IgD-negative memory B cell (primary cell): ENCODE measurements at regions not wholly inside any gene's neighbourhood (a gene's known extent, or its start where the extent isn't known, plus 50 kb on each side); places are given as distances from the start of the nearest gene placed in this dataset.
A peak's percentile ranks its signal among the peaks of the same experiment; 100 is the strongest.
"Not testable (repeated sequence)": the region's sequence is repeated elsewhere in the genome, so short reads cannot be mapped to it uniquely, and the experiment has no call there.

Source experiments
- H3K27ac Mint-ChIP-seq, 3 donors: one replicate each; pipeline ENCODE4 v1.8.0; 2020 to 2022; ENCODE audit warnings: mild to moderate bottlenecking in 3 of 3, mixed read lengths in 3 of 3, moderate library complexity in 1 of 3
- H3K27me3 Mint-ChIP-seq: one replicate; pipeline ENCODE4 v1.8.0; 2021; ENCODE audit warnings: mixed read lengths
- H3K36me3 Mint-ChIP-seq: one replicate; pipeline ENCODE4 v1.8.0; 2020; ENCODE audit warnings: mild to moderate bottlenecking, mixed read lengths
- H3K4me1 Mint-ChIP-seq, 3 donors: one replicate each; pipeline ENCODE4 v1.8.0; 2020 to 2022; ENCODE audit warnings: mixed read lengths in 3 of 3, mild to moderate bottlenecking in 1 of 3
- H3K4me3 Mint-ChIP-seq, 4 donors: one replicate each; pipeline ENCODE4 v1.8.0; 2020 to 2022; ENCODE audit warnings: mild to moderate bottlenecking in 4 of 4, mixed read lengths in 4 of 4, moderate library complexity in 3 of 4
- H3K9me3 Mint-ChIP-seq, 3 donors: one replicate each; pipeline ENCODE4 v1.8.0; 2020 to 2021; ENCODE audit warnings: mixed read lengths in 3 of 3, mild to moderate bottlenecking in 1 of 3

GRCh38 chr4:101695176-101695575 is 95.4 kb upstream of the BANK1 start:
- peak overlapping the region in 3 of 4 donors; percentile 54 to 88 (median 86) for H3K4me3 Mint-ChIP-seq
- peaks cover 2% of the 10 kb centered on the region for H3K27me3 Mint-ChIP-seq
- H3K4me1 Mint-ChIP-seq: peaks cover 47 to 71% (median 52%) of the 10 kb centered on the region in 3 donors
- no peaks in the 10 kb centered on the region for H3K36me3 Mint-ChIP-seq
- H3K27ac Mint-ChIP-seq: peak overlapping the region in 1 of 3 donors; percentile 87
- peaks cover 0 to 3% (median 0%) of the 10 kb centered on the region in 3 donors for H3K9me3 Mint-ChIP-seq

GRCh38 chr4:101694403-101694802 is 96.1 kb upstream of the BANK1 start:
- Mint-ChIP-seq H3K4me3 (peak overlapping the region; percentile 54 to 88 (median 74)), H3K4me1 (peaks cover 48 to 71% (median 50%) of the 10 kb centered on the region in 3 donors), H3K27ac (peak overlapping the region; percentile 33 to 87 (median 59))
- H3K36me3 Mint-ChIP-seq, H3K9me3 Mint-ChIP-seq, H3K27me3 Mint-ChIP-seq: not testable (repeated sequence)

GRCh38 chr4:101693842-101694398 is 96.6 kb upstream of the BANK1 start:
- no peaks in the 10 kb centered on the region for H3K27me3 Mint-ChIP-seq
- peaks cover 0 to 3% (median 0%) of the 10 kb centered on the region in 3 donors for H3K9me3 Mint-ChIP-seq
- peaks cover 46 to 68% (median 49%) of the 10 kb centered on the region in 3 donors for H3K4me1 Mint-ChIP-seq
- H3K4me3 Mint-ChIP-seq: peak overlapping the region; percentile 54 to 88 (median 70)
- no peaks in the 10 kb centered on the region for H3K36me3 Mint-ChIP-seq
- peak overlapping the region; percentile 33 to 87 (median 59) for H3K27ac Mint-ChIP-seq

GRCh38 chr4:101689220-101689619 is 101.3 kb upstream of the BANK1 start:
- H3K27me3 Mint-ChIP-seq: no peaks in the 10 kb centered on the region
- peaks cover 3% of the 10 kb centered on the region for H3K36me3 Mint-ChIP-seq
- H3K27ac Mint-ChIP-seq: no peak overlapping the region

GRCh38 chr4:101685126-101685525 is 105.4 kb upstream of the BANK1 start:
- H3K27me3 Mint-ChIP-seq: no peaks in the 10 kb centered on the region
- H3K36me3 Mint-ChIP-seq: peaks cover 3% of the 10 kb centered on the region
- no peaks in the 10 kb centered on the region for H3K9me3 Mint-ChIP-seq
- no peak overlapping the region for H3K4me3 Mint-ChIP-seq
- no peak overlapping the region for H3K27ac Mint-ChIP-seq
- H3K4me1 Mint-ChIP-seq: peaks cover 3 to 10% (median 9%) of the 10 kb centered on the region in 3 donors

More at GRCh38 chr4:101689220-101689619, 101.3 kb upstream of the BANK1 start:
- Mint-ChIP-seq H3K4me1 (peaks cover 20 to 38% (median 22%) of the 10 kb centered on the region in 3 donors), H3K4me3 (peak overlapping the region in 1 of 4 donors; percentile 18), H3K9me3 (peaks cover 0 to 3% (median 0%) of the 10 kb centered on the region in 3 donors)

GRCh38 chr4:101682946-101683345 is 107.6 kb upstream of the BANK1 start:
- Mint-ChIP-seq H3K36me3 (peaks cover 3% of the 10 kb centered on the region), H3K4me1 (peaks cover 0 to 9% (median 6%) of the 10 kb centered on the region in 3 donors), H3K27ac (no peak overlapping the region), H3K27me3 (no peaks in the 10 kb centered on the region), H3K4me3 (no peak overlapping the region), H3K9me3 (no peaks in the 10 kb centered on the region)

- peaks cover 0 to 5% (median 3%) of the 10 kb centered on the region in 3 donors for H3K4me1 Mint-ChIP-seq
- no peak overlapping the region for H3K27ac Mint-ChIP-seq
- H3K27me3 Mint-ChIP-seq: no peaks in the 10 kb centered on the region
- H3K9me3 Mint-ChIP-seq: peaks cover 2 to 4% (median 2%) of the 10 kb centered on the region in 3 donors
- H3K36me3 Mint-ChIP-seq: peaks cover 5% of the 10 kb centered on the region
- no peak overlapping the region for H3K4me3 Mint-ChIP-seq
These were observed 112.3 kb upstream of the BANK1 start for GRCh38 chr4:101678180-101678579.

- Mint-ChIP-seq H3K4me1 (peaks cover 0 to 5% (median 5%) of the 10 kb centered on the region in 3 donors), H3K4me3 (no peak overlapping the region), H3K27me3 (no peaks in the 10 kb centered on the region), H3K9me3 (peaks cover 0 to 5% (median 0%) of the 10 kb centered on the region in 3 donors), H3K27ac (no peak overlapping the region), H3K36me3 (peaks cover 5% of the 10 kb centered on the region)
These were observed 119.6 kb upstream of the BANK1 start for GRCh38 chr4:101670897-101671296.

GRCh38 chr4:101670370-101670769 is 120.2 kb upstream of the BANK1 start:
- Mint-ChIP-seq H3K9me3 (peaks cover 0 to 5% (median 0%) of the 10 kb centered on the region in 3 donors), H3K27ac (no peak overlapping the region), H3K36me3 (peaks cover 5% of the 10 kb centered on the region), H3K4me3 (no peak overlapping the region), H3K27me3 (no peaks in the 10 kb centered on the region), H3K4me1 (peaks cover 0 to 5% (median 5%) of the 10 kb centered on the region in 3 donors)

GRCh38 chr4:101669832-101670188 is 120.7 kb upstream of the BANK1 start:
- peaks cover 0 to 5% (median 5%) of the 10 kb centered on the region in 3 donors for H3K4me1 Mint-ChIP-seq
- H3K27ac Mint-ChIP-seq: no peak overlapping the region
- H3K27me3 Mint-ChIP-seq: no peaks in the 10 kb centered on the region
- H3K9me3 Mint-ChIP-seq: peaks cover 0 to 5% (median 0%) of the 10 kb centered on the region in 3 donors
- no peak overlapping the region for H3K4me3 Mint-ChIP-seq
- H3K36me3 Mint-ChIP-seq: peaks cover 5% of the 10 kb centered on the region

GRCh38 chr4:101669138-101669831 is 121.2 kb upstream of the BANK1 start:
- Mint-ChIP-seq H3K36me3 (peaks cover 5% of the 10 kb centered on the region), H3K4me1 (peaks cover 0 to 5% (median 5%) of the 10 kb centered on the region in 3 donors), H3K27me3 (no peaks in the 10 kb centered on the region), H3K9me3 (peaks cover 0 to 5% (median 1%) of the 10 kb centered on the region in 3 donors), H3K27ac (no peak overlapping the region), H3K4me3 (no peak overlapping the region)

- Mint-ChIP-seq H3K4me3 (no peak overlapping the region), H3K27ac (no peak overlapping the region), H3K9me3 (peaks cover 0 to 1% (median 0%) of the 10 kb centered on the region in 3 donors), H3K27me3 (no peaks in the 10 kb centered on the region), H3K4me1 (peaks cover 0 to 5% (median 5%) of the 10 kb centered on the region in 3 donors), H3K36me3 (peaks cover 3% of the 10 kb centered on the region)
These were observed 123.2 kb upstream of the BANK1 start for GRCh38 chr4:101667348-101667747.

GRCh38 chr4:101660607-101661006 is 129.9 kb upstream of the BANK1 start:
- Mint-ChIP-seq H3K4me3 (no peak overlapping the region), H3K4me1 (peaks cover 0 to 4% (median 2%) of the 10 kb centered on the region in 3 donors), H3K36me3 (peaks cover 2% of the 10 kb centered on the region), H3K27ac (no peak overlapping the region), H3K27me3 (no peaks in the 10 kb centered on the region), H3K9me3 (peaks cover 0 to 1% (median 0%) of the 10 kb centered on the region in 3 donors)

- Mint-ChIP-seq H3K27me3 (no peaks in the 10 kb centered on the region), H3K27ac (no peak overlapping the region), H3K9me3 (peaks cover 0 to 2% (median 0%) of the 10 kb centered on the region in 3 donors), H3K4me3 (no peak overlapping the region), H3K36me3 (no peaks in the 10 kb centered on the region), H3K4me1 (peaks cover 0 to 2% (median 2%) of the 10 kb centered on the region in 3 donors)
These were observed 134.7 kb upstream of the BANK1 start for GRCh38 chr4:101655857-101656256.

- Mint-ChIP-seq H3K4me1 (peaks cover 0 to 2% (median 1%) of the 10 kb centered on the region in 3 donors), H3K36me3 (no peaks in the 10 kb centered on the region), H3K27me3 (no peaks in the 10 kb centered on the region), H3K4me3 (no peak overlapping the region), H3K27ac (no peak overlapping the region), H3K9me3 (peaks cover 0 to 2% (median 0%) of the 10 kb centered on the region in 3 donors)
These were observed 135.5 kb upstream of the BANK1 start for GRCh38 chr4:101655005-101655404.
